HepG2 (cell line): ENCODE measurements at regions not wholly inside any gene's neighbourhood (a gene's known extent, or its start where the extent isn't known, plus 50 kb on each side); places are given as distances from the start of the nearest gene placed in this dataset.

Experiments
- ATAC-seq: fragments of 200-7000 bp; cut with Tn5 transposase; 3 replicates; pipeline ENCODE4 v1.9.1; 2020; ENCODE audit warnings: mild to moderate bottlenecking, moderate library complexity
- BruUV-seq: library from RNA; stranded (reverse); fragments of 400-500 nt; replicated peaks from 2 replicates; lab custom pipeline; 2021; lab: Mats Ljungman, UMichigan
- CTCF ChIA-PET: fragments of 300-600 bp; formaldehyde crosslinking; extraction: SDS; loops from one replicate; lab custom pipeline; 2021; ENCODE audit warnings: low total read pairs, inconsistent platforms, low intra/inter-chr PET ratio; lab: Yijun Ruan, JAX
- POLR2A ChIA-PET: fragments of 350-600 bp; sonication (Branson Sonifier 250); formaldehyde crosslinking; loops from one replicate; lab custom pipeline; 2020; ENCODE audit warnings: antibody characterized with exemption, inconsistent platforms; lab: Yijun Ruan, JAX
- DNase-seq: peaks from one replicate; pipeline ENCODE4 v3.0.0-alpha.2; 2015; ENCODE audit warnings: low spot score
- FAIRE-seq: peaks from 3 replicates; lab custom pipeline; 2011; peaks lifted over from hg19 to GRCh38; lab: Jason Lieb, UNC
- H2AFZ ChIP-seq: one replicate; pipeline ENCODE4 v1.6.1; 2011; ENCODE audit warnings: low read length, inconsistent platforms
- H3K27ac ChIP-seq: fragments of 300-600 bp; 3 replicates; pipeline ENCODE4 v1.8.0; 2011; ENCODE audit warnings: mixed run types, mild to moderate bottlenecking, mixed read lengths, low read length, inconsistent platforms; ENCODE audit not compliant: insufficient read depth; ENCODE audit errors: extremely low read length
- H3K27me3 ChIP-seq, 2 experiments: fragments of 200-600 bp in 1 of 2; 2 replicates in 1 of 2; 3 replicates in 1 of 2; pipeline versions ENCODE4 v1.6.0 to v1.8.0; 2011; ENCODE audit warnings: low read length in 2 of 2, mild to moderate bottlenecking in 2 of 2, moderate library complexity in 2 of 2, inconsistent platforms in 1 of 2; ENCODE audit not compliant: insufficient read depth in 2 of 2, control insufficient read depth in 1 of 2
- H3K36me3 ChIP-seq, 2 experiments: fragments of 200-600 bp in 1 of 2; replicated peaks in 1 of 2; 2 replicates in 1 of 2; 3 replicates in 1 of 2; pipeline versions ENCODE4 v1.5.1 to v1.8.0; 2011; ENCODE audit warnings: low read length in 2 of 2, inconsistent platforms in 1 of 2; ENCODE audit not compliant: insufficient read depth in 2 of 2, control insufficient read depth in 1 of 2
- H3K4me1 ChIP-seq: 2 replicates; pipeline ENCODE4 v1.5.1; 2012; ENCODE audit warnings: low read length, inconsistent platforms; ENCODE audit not compliant: insufficient read depth
- H3K4me2 ChIP-seq: 2 replicates; pipeline ENCODE4 v1.6.0; 2011; ENCODE audit warnings: low read depth, low read length, inconsistent platforms
- H3K4me3 ChIP-seq, 3 experiments: fragments of 200-600 bp in 1 of 3; sonication (generic), shearing (Covaris generic) in 1 of 3; replicated peaks in 1 of 3; 2 replicates each; pipeline ENCODE4 v1.5.1; 2011 to 2016; ENCODE audit warnings: low read length in 3 of 3, inconsistent platforms in 2 of 3, low read depth in 2 of 3, mild to moderate bottlenecking in 2 of 3, control low read depth in 1 of 3, mixed read lengths in 1 of 3; ENCODE audit not compliant: insufficient read depth in 1 of 3
- H3K79me2 ChIP-seq: one replicate; pipeline ENCODE4 v1.6.1; 2011; ENCODE audit warnings: low read length, inconsistent platforms; ENCODE audit not compliant: insufficient read depth
- H3K9ac ChIP-seq: 2 replicates; pipeline ENCODE4 v1.6.0; 2011; ENCODE audit warnings: mild to moderate bottlenecking, low read depth, low read length, inconsistent platforms; ENCODE audit not compliant: insufficient read depth
- H3K9me3 ChIP-seq: 2 replicates; pipeline ENCODE4 v1.5.1; 2012; ENCODE audit warnings: mild to moderate bottlenecking, low read length
- H4K20me1 ChIP-seq: 2 replicates; pipeline ENCODE4 v1.6.0; 2011; ENCODE audit warnings: inconsistent platforms, mild to moderate bottlenecking, low read length, moderate library complexity; ENCODE audit not compliant: insufficient read depth
- CENPX ChIP-seq: sonication (generic); formaldehyde crosslinking; IDR thresholded peaks from 2 replicates; pipeline ENCODE4 v1.9.0; 2021; ENCODE audit warnings: mild to moderate bottlenecking, missing genetic modification reagents, moderate library complexity
- CREB1 ChIP-seq, 2 experiments: fragments of 450-650 bp in 1 of 2; IDR thresholded peaks; 2 replicates each; pipeline ENCODE4 v1.6.1; 2016 to 2017; ENCODE audit warnings: control low read depth in 1 of 2, mild to moderate bottlenecking in 1 of 2, missing compliant biosample characterization in 1 of 2, missing genetic modification characterization in 1 of 2
- KAT8 ChIP-seq: IDR thresholded peaks from 2 replicates; pipeline ENCODE4 v1.6.1; 2016; ENCODE audit warnings: missing genetic modification reagents, missing compliant biosample characterization
- PHF21A ChIP-seq: sonication (generic); formaldehyde crosslinking; IDR thresholded peaks from 2 replicates; pipeline ENCODE4 v1.5.0; 2020; ENCODE audit warnings: mild to moderate bottlenecking, missing genetic modification reagents
- PHF8 ChIP-seq: sonication (generic); formaldehyde crosslinking; IDR thresholded peaks from 2 replicates; pipeline ENCODE4 v1.5.0; 2020; ENCODE audit warnings: missing genetic modification reagents
- SNAPC2 ChIP-seq: sonication (generic); formaldehyde crosslinking; IDR thresholded peaks from 2 replicates; pipeline ENCODE4 v1.8.1; 2022; ENCODE audit warnings: mild to moderate bottlenecking, missing genetic modification reagents
- SRSF4 ChIP-seq: fragments of 200-400 bp; formaldehyde crosslinking; IDR thresholded peaks from one replicate; pipeline ENCODE4 v1.6.1; 2018; ENCODE audit warnings: mild to moderate bottlenecking, low read depth, low read length, moderate library complexity; ENCODE audit not compliant: poor library complexity, severe bottlenecking
- TOPORS ChIP-seq: sonication (generic); formaldehyde crosslinking; IDR thresholded peaks from 2 replicates; pipeline ENCODE4 v1.8.0; 2023; ENCODE audit warnings: mild to moderate bottlenecking, missing genetic modification reagents
- ZBTB3 ChIP-seq: sonication (generic); formaldehyde crosslinking; IDR thresholded peaks from 2 replicates; pipeline ENCODE4 v1.4.0; 2020; ENCODE audit warnings: low read depth, mild to moderate bottlenecking, moderate library complexity, missing genetic modification reagents, borderline replicate concordance
- ZNF224 ChIP-seq: sonication (generic); formaldehyde crosslinking; IDR thresholded peaks from 2 replicates; pipeline ENCODE4 v1.5.0; 2020; ENCODE audit warnings: mild to moderate bottlenecking, missing genetic modification reagents
- ZNF251 ChIP-seq: sonication (generic); formaldehyde crosslinking; IDR thresholded peaks from 2 replicates; pipeline ENCODE4 v1.9.0; 2021; ENCODE audit warnings: mild to moderate bottlenecking, missing genetic modification reagents
- ZNF44 ChIP-seq: sonication (generic); formaldehyde crosslinking; IDR thresholded peaks from 2 replicates; pipeline ENCODE4 v1.5.1; 2020; ENCODE audit warnings: mild to moderate bottlenecking, missing genetic modification reagents
- WGBS: methylation state at CpG from one replicate; pipeline ENCODE4 v1.1.6; 2017; ENCODE audit warnings: low lambda C conversion rate; 5-methylcytosine and 5-hydroxymethylcytosine counted together
- in situ Hi-C: cut with HindIII; loops from 2 replicates; pipeline ENCODE4 v1.10.0; 2017; ENCODE audit warnings: low pct_unique_long_range_greater_than_20kb; ENCODE audit not compliant: extremely low pct_ligation_motif_present
- intact Hi-C: fragments of 100-400 bp; cut with micrococcal nuclease; formaldehyde crosslinking; loops from one replicate; pipeline ENCODE4 v1.10.0; 2022; ENCODE audit not compliant: unreplicated experiment

DNA sequence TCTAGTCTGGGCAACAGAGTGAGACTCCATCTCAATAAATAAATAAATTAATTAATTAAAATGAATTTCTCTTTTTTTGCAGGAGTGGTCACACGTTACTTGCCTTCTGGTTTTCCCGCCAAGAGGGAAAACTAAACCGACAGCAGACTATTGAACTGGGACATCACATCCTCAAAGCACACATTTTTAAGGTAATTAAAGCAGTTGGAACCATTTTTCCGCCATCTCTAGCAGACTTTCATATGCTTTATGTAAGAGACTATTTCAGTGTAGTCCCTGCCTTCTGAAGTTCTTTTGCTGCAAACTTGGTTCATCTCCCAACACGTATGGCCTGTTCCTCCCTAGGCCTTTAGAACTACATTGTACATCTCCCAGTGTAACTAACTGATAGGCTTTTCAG lies 66.5 kb downstream of the CYB561 start:
- POLR2A ChIA-PET, result no interaction called here
- intact Hi-C loops (no loop called here), in situ Hi-C loops (no loop called here)
- H3K9ac ChIP-seq, result no peak overlapping the region
- H3K36me3 ChIP-seq, result no peaks in the 10 kb centered on the region
- BruUV-seq, result no TSS peak
- H3K4me1 ChIP-seq, result no peaks in the 10 kb centered on the region
- peaks cover 0 to 8% of the 10 kb centered on the region in 2 experiments; a peak in 2 of 5 replicates for H3K27me3 ChIP-seq
- no peak for ATAC-seq
- peaks cover 11% of the 10 kb centered on the region; the same call in 1 of the 2 replicates for H3K9me3 ChIP-seq
- no peaks in the 10 kb centered on the region for H3K79me2 ChIP-seq
- TF ChIP-seq TOPORS (CRISPR knock-in tag), result no peak
- no peak for TF ChIP-seq ZNF44 (CRISPR knock-in tag)
- no peak for TF ChIP-seq PHF8 (CRISPR knock-in tag)
- no peak for TF ChIP-seq ZNF251 (CRISPR knock-in tag)
- TF ChIP-seq SRSF4, result no peak
- TF ChIP-seq PHF21A (CRISPR knock-in tag), result no peak
- no peak for TF ChIP-seq SNAPC2 (CRISPR knock-in tag)
- TF ChIP-seq CENPX (CRISPR knock-in tag), result no peak
- TF ChIP-seq, all 625 proteins: peak for 0
- WGBS, result 15% methylated on average over 5 of the region's 5 CpGs
- H3K4me3 ChIP-seq, result no peak overlapping the region
- no peaks in the 10 kb centered on the region for H4K20me1 ChIP-seq
- no peak overlapping the region for H3K4me2 ChIP-seq
- FAIRE-seq (no peak), DNase-seq (no peak)
- no peak overlapping the region for H2AFZ ChIP-seq
- H3K27ac ChIP-seq, result no peak overlapping the region
- CTCF ChIA-PET, result no interaction called here

DNA sequence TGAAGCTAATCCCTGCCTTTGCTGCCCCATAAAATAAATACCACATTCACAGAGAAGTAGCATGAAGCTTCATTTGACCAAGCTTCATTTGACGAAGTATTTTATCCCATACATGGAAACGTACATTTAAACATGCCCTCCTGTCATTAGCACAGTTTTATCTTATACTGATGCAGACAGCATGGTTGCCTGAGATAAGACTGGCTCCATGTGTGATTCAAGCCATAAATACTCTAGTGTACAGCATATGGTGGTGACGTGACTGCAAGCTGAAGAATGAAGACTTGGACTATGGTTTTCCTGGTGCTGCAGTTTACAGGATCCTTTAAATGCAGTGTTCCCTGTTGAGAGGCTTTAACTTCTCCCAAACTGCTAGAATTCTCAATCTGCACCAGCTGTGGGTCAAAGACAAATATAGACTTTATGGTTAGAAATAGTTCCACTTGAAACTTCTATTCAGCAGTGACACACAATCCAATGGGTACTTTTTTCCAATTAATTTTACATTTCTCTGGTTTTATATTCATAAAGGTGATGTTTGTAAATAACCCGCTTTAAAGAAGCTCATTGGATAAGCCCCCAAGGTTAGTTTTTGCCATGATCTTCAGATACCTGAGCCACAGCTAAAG lies 64.9 kb downstream of the CYB561 start:
- in situ Hi-C loops, result no loop called here

More for the DNA sequence above, 64.9 kb downstream of the CYB561 start:
- H3K27me3 ChIP-seq, result peaks cover 0 to 8% of the 10 kb centered on the region in 2 experiments; a peak in 2 of 5 replicates
- FAIRE-seq, result no peak
- H4K20me1 ChIP-seq, result no peaks in the 10 kb centered on the region
- no peak overlapping the region for H3K9ac ChIP-seq
- no peak for ATAC-seq
- 0% methylated on average over 4 of the region's 4 CpGs for WGBS
- no peak overlapping the region for H2AFZ ChIP-seq
- no peak overlapping the region for H3K4me2 ChIP-seq
- no peaks in the 10 kb centered on the region for H3K79me2 ChIP-seq
- TF ChIP-seq ZBTB3 (CRISPR knock-in tag) (no peak), ZNF224 (CRISPR knock-in tag) (no peak), CREB1 (IDR thresholded peaks at IDR 0.05) (0 out of 2 replicates have a peak, but pooled peaks have one; percentile 8), CREB1 (CRISPR knock-in tag; IDR thresholded peaks at IDR 0.05) (no peak), KAT8 (CRISPR knock-in tag) (no peak)
- H3K4me3 ChIP-seq, result no peak overlapping the region
- intact Hi-C loops, result no loop called here
- H3K4me1 ChIP-seq, result no peaks in the 10 kb centered on the region
- no peak overlapping the region for H3K27ac ChIP-seq
- H3K36me3 ChIP-seq, result no peaks in the 10 kb centered on the region
- peaks cover 11% of the 10 kb centered on the region; the same call in 1 of the 2 replicates for H3K9me3 ChIP-seq
- no peak for DNase-seq
- POLR2A ChIA-PET, result no interaction called here
- CTCF ChIA-PET, result no interaction called here
- BruUV-seq, result no TSS peak
